Neuron (in vitro differentiated cells): ENCODE measurements at regions not wholly inside any gene's neighbourhood (a gene's known extent, or its start where the extent isn't known, plus 50 kb on each side); places are given as distances from the start of the nearest gene placed in this dataset.

ENCODE experiments used
- H2AFZ ChIP-seq: one replicate; pipeline ENCODE4 v1.6.1; 2013; ENCODE audit warnings: low read depth, mild to moderate bottlenecking, inconsistent platforms, low read length, moderate library complexity
- H3K27me3 ChIP-seq: one replicate; pipeline ENCODE4 v1.6.1; 2013; ENCODE audit warnings: low read length; ENCODE audit not compliant: insufficient read depth
- H3K36me3 ChIP-seq: one replicate; pipeline ENCODE4 v1.6.1; 2013; ENCODE audit warnings: low read length; ENCODE audit not compliant: insufficient read depth
- H3K4me1 ChIP-seq: one replicate; pipeline ENCODE4 v1.6.1; 2013; ENCODE audit warnings: low read length; ENCODE audit not compliant: insufficient read depth
- H3K4me3 ChIP-seq: 2 replicates; pipeline ENCODE4 v1.5.1; 2013; ENCODE audit warnings: mild to moderate bottlenecking, low read length, moderate library complexity
- H3K9me3 ChIP-seq: one replicate; pipeline ENCODE4 v1.6.1; 2013; ENCODE audit warnings: low read length

DNA sequence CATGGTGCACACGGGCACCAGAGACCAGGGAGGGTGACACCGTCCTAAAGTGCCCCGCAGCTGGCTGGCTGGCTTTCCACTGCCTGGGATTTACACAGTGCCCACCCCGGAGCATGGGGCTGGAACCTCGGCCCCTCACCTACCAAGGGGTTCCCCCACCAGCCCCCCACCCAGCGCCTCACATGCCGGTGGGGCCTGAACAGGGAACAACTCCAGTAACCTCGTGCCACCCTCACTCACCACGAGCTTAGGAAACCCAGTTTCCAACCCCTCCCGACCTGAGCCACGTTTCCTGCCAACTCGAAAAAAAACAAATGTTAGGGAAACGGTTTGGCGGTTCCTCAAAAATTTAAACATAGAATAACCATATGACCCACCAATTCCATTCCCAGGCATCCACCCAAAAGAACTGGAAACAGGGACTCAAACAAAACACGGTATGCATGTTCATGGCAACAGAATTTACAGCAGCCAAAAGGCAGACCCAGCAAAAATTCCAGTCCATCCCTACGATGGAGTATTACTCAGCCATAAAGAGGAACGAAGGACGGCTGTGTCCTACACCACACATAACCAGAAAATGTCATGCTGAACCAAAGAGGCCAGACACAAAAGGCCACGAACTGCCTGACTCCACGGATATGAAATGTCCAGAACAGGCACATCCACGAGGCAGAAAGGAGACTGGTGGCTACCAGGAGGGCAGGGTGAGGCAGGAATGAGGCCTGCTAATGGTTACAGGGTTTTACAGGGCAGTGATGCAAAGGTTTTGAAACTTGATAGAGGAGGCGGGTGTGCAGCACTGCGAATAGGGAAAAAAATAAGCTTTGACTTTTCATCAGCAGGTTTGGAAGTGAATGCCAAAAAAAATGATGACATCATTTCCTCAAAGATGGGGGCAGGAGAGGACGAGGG is 68.9 kb downstream of the NCOR2 start:
- Histone ChIP-seq H2AFZ (no peak overlapping the region), H3K9me3 (no peaks in the 10 kb centered on the region), H3K4me1 (peaks cover 13% of the 10 kb centered on the region), H3K4me3 (no peak overlapping the region), H3K27me3 (no peaks in the 10 kb centered on the region), H3K36me3 (peaks cover 8% of the 10 kb centered on the region)

DNA sequence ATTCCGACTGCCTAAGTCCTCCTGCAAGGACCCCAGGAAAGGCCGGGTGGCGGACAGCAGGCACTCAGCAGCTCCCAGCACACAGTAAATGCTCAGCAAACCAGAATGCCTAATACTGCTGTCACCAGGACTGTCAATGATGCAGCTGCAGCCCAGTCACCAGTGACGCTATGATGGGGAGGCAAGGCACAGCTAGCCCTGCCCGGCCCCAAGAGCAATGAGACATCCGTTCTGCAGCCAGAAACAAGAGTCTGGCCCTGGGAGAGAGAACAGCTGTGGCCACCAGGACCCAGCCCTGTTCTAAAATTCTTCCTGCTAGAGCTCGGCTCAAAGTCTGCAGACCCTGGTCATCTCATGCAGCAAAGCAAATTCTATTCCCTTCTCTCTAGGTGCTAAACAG is 69.8 kb downstream of the NCOR2 start:
- Histone ChIP-seq H3K27me3 (no peaks in the 10 kb centered on the region), H3K4me3 (no peak overlapping the region), H2AFZ (no peak overlapping the region), H3K36me3 (peaks cover 8% of the 10 kb centered on the region), H3K9me3 (no peaks in the 10 kb centered on the region), H3K4me1 (peaks cover 13% of the 10 kb centered on the region)

DNA sequence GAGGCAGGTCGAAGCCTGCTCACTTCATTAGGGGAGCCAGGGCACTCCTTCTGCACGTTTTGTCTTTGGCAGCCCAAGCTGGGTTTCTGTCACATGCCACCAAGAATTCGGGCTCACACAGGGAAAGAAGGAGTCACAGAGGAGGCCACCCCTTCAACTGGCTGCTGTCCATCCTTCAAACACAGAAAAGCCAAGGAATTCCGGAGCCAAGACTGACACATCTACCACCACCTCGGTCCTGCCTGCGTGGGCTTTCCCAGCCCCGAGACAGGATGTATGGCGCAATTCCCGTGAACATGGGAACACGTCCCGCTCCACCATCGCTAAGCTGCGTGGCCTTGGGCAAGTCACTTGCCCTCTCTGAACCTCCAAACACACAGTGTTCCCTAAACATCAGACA is 70.4 kb downstream of the NCOR2 start:
- peaks cover 8% of the 10 kb centered on the region for H3K36me3 ChIP-seq
- H3K4me3 ChIP-seq, result no peak overlapping the region
- H3K27me3 ChIP-seq, result no peaks in the 10 kb centered on the region
- H3K9me3 ChIP-seq, result no peaks in the 10 kb centered on the region
- peaks cover 13% of the 10 kb centered on the region for H3K4me1 ChIP-seq
- H2AFZ ChIP-seq, result no peak overlapping the region

- H3K36me3 ChIP-seq, result peaks cover 12% of the 10 kb centered on the region
- H3K4me3 ChIP-seq, result no peak overlapping the region
- no peaks in the 10 kb centered on the region for H3K27me3 ChIP-seq
- peaks cover 13% of the 10 kb centered on the region for H3K4me1 ChIP-seq
- H3K9me3 ChIP-seq, result no peaks in the 10 kb centered on the region
- no peak overlapping the region for H2AFZ ChIP-seq
These were observed 70.8 kb downstream of the NCOR2 start for GRCh38 chr12:124496584-124496983.

DNA sequence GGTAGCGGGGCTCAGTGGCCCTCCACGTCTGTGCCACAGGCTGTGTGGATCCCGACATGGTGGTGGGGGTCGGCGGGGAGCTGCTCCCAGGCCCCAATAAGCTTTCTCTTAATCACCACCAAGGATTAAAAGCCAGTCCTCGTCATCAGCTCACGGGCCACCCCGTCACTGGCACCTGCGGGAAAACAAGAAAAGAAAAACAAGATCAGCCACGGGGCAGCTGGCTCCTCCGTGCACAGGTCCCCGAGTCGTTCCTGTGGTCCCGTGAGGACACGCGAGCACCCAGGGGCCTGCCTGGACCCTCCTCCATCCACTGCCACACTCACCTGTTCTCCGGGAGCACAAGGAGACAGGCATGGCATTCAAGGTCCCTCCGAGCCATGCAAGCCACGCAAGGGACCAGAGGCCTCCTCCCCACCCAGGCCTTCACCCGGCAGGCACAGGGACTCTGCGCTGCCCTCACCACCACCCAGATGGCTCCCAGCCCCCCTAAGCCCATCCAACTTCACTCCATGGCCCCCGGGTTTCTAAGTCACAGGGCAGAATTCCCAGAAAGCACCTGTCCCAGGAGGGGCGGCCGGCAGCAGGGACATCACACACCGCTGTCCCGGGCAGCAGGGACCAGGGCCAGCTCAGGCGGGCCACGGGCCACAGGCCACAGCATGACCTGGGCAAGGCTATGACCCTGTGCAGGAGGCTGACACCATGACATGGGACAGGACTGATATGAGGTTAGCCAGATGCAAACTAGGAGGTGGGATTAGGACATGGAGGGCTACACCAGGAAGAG is 72.0 kb downstream of the NCOR2 start:
- peaks cover 2% of the 10 kb centered on the region for H3K4me1 ChIP-seq
- peaks cover 12% of the 10 kb centered on the region for H3K36me3 ChIP-seq
- H3K9me3 ChIP-seq, result no peaks in the 10 kb centered on the region
- no peak overlapping the region for H2AFZ ChIP-seq
- H3K27me3 ChIP-seq, result no peaks in the 10 kb centered on the region
- no peak overlapping the region for H3K4me3 ChIP-seq

GRCh38 chr12:124494751-124495129 is 72.7 kb downstream of the NCOR2 start:
- H3K4me3 ChIP-seq, result no peak overlapping the region
- peaks cover 12% of the 10 kb centered on the region for H3K36me3 ChIP-seq
- no peaks in the 10 kb centered on the region for H3K27me3 ChIP-seq
- no peak overlapping the region for H2AFZ ChIP-seq
- H3K4me1 ChIP-seq, result no peaks in the 10 kb centered on the region
- no peaks in the 10 kb centered on the region for H3K9me3 ChIP-seq

DNA sequence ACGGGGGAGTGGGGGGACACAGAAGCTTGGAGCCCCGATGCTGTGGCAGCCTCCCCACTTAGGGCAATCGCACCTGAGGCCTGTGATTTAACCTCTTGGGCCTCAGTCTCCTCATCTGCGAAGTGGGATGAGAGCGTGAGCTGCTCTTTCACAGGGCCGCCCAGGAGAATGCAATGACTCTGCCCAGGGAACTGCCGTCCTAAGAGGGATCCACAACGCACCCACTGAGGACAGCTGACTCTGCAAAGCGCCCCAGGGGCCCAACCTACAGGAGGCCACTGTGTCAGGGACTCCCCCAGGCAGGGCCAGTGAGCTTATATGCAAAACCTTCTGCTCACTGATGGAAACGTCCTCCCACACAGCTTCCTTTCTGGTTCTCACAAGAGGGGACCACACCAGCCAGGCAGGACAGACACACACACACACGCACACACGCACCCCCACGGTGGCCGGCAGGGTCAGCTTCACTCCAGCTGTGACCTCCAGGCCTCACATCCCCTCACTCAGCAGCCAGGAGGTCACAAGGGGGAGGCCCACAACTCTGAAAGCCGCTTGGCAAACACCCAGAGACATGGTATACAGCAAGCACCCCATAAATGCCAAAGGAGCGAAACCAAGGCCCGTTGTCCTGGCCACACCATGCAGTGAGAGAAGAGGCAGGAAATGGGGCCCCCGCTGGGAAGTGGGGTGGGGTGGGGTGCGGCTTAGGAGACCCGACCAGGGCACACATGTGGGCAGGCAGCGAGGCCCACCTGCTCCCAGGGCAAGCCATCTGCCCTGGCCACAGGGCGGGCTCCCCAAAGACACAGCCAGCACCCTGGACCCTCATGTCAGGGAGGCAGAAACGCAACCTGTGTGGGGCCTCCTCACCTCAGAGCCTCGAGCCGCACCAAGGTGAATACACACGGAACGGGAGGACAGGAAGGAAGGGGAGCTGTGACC is 73.3 kb downstream of the NCOR2 start:
- H3K9me3 ChIP-seq, result no peaks in the 10 kb centered on the region
- peaks cover 12% of the 10 kb centered on the region for H3K36me3 ChIP-seq

GRCh38 chr12:124492879-124493808 is 74.3 kb downstream of the NCOR2 start:
- Histone ChIP-seq H3K9me3 (no peaks in the 10 kb centered on the region), H2AFZ (no peak overlapping the region), H3K4me3 (no peak overlapping the region), H3K36me3 (peaks cover 12% of the 10 kb centered on the region), H3K4me1 (no peaks in the 10 kb centered on the region), H3K27me3 (no peaks in the 10 kb centered on the region)

More for the DNA sequence above, 73.3 kb downstream of the NCOR2 start:
- H3K4me1 ChIP-seq, result no peaks in the 10 kb centered on the region
- no peak overlapping the region for H3K4me3 ChIP-seq
- no peak overlapping the region for H2AFZ ChIP-seq
- H3K27me3 ChIP-seq, result no peaks in the 10 kb centered on the region

GRCh38 chr12:124491856-124492420 is 75.5 kb downstream of the NCOR2 start:
- no peak overlapping the region for H2AFZ ChIP-seq
- H3K4me3 ChIP-seq, result no peak overlapping the region
- no peaks in the 10 kb centered on the region for H3K9me3 ChIP-seq
- H3K36me3 ChIP-seq, result peaks cover 12% of the 10 kb centered on the region
- peaks cover 6% of the 10 kb centered on the region for H3K4me1 ChIP-seq
- no peaks in the 10 kb centered on the region for H3K27me3 ChIP-seq

DNA sequence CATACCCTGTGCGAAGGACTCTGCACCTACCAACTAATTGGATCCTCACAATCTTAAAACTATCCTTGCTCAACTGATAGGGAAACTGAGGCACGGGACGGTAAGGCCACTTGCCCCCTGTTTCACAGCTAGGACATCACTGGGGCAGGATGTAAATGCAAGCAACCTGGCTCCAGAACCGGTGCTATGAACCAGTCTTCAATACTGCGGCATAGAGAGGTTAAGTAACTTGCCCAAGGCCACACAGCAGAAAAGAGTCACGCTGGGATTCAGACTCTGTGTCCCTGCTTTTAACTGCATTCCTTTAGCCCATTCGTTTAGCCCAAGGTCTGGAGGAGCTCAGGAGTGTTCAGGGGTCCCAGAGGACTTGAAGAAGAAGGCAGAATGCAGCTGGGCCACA is 76.1 kb downstream of the NCOR2 start:
- H3K9me3 ChIP-seq, result no peaks in the 10 kb centered on the region
- H3K27me3 ChIP-seq, result no peaks in the 10 kb centered on the region
- peaks cover 6% of the 10 kb centered on the region for H3K4me1 ChIP-seq
- no peak overlapping the region for H3K4me3 ChIP-seq
- H2AFZ ChIP-seq, result no peak overlapping the region
- H3K36me3 ChIP-seq, result peaks cover 12% of the 10 kb centered on the region

DNA sequence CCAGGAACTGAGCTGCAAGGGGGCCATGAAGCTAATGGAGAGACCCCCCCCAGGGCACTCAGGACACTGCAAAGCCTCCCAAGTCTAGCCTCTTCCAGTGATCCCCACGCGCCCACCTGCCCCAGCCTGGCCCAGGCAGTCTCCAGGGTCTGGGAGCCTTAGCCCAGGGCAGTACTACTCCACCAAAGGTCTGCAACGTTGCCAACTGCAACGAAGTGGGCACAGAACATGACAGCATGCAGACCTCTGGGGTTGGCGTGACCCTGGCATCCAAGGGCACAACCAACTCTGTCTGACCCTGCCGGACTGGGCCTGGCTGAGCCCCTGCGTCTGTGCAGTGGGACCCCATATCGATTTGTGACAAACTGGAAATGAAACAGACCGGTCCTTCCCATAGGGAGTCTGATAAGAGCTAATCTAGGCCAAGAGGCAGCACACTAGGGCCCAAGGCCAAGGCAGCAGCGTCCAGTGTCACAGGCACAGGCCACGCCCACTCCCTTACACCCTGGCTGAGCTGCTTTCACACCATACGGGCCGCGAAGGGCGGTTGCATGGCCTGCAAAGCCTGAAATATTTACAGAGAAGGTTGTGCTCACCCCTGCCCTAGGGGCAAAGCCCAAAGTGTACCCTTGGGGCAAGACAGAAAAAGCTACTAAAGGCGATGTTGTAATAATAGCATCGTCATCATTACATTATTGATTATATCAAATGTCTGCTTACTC is 76.7 kb downstream of the NCOR2 start:
- H2AFZ ChIP-seq, result no peak overlapping the region
- H3K27me3 ChIP-seq, result no peaks in the 10 kb centered on the region
- H3K4me1 ChIP-seq, result peaks cover 6% of the 10 kb centered on the region
- H3K4me3 ChIP-seq, result no peak overlapping the region
- H3K36me3 ChIP-seq, result peaks cover 17% of the 10 kb centered on the region
- no peaks in the 10 kb centered on the region for H3K9me3 ChIP-seq
